Stimulated activated CD4-positive, alpha-beta T cell treated with anti-CD3 and anti-CD28 coated beads, Interleukin-15, amount 100 ng/mL, for 1 hour (primary cell): ENCODE measurements at regions not wholly inside any gene's neighbourhood (a gene's known extent, or its start where the extent isn't known, plus 50 kb on each side); places are given as distances from the start of the nearest gene placed in this dataset.

ENCODE experiments used
- DNase-seq, 2 donors: peaks; one replicate each; pipeline ENCODE4 v3.0.0-alpha.2; 2020; ENCODE audit warnings: low read depth in 1 of 2, low spot score in 1 of 2

GRCh38 chr5:167513381-167513780 lies 778.1 kb upstream of the WWC1 start:
- no peak for DNase-seq

GRCh38 chr5:167514461-167514860 lies 777.0 kb upstream of the WWC1 start:
- DNase-seq = no peak

DNA sequence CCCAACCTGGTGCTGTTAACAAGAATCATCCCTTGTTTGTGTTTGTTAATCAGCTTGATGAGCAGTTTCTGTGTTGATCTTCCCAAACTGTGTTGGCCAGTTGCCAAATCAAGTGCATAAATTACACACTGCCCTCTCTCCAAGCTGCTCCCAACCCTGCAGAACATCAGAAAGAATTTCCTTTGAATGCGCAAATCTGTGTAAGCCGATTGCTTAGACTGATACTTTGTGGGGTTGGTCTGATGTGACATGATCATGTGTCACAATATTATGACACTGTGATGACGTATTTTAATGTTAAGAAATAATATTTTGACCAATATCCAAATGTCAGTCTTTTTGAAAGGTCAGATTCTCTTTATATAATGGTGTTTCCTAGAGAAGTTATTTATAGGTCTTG lies 766.4 kb upstream of the WWC1 start:
- DNase-seq = no peak

GRCh38 chr5:167528651-167529050 lies 762.8 kb upstream of the WWC1 start:
- no peak for DNase-seq

DNA sequence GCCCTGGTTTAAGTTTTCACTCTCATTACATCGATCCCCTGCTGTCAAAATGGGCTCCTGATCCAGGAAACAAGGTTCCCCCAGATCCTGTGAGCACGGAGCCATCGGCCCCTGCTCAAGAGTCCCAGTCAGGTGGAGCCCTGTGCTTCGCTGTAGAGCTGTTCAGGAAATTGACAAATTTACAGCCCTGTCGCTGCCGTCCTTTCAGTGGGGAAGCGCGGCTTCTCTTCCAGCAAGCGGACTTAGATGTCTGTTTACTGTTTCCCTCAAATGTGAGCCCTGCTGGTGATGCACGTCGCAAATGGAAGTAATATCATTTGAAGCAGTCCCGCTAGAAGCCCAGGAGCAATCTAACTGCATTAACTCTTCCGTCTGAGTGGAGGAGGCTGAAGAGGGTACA lies 760.9 kb upstream of the WWC1 start:
- DNase-seq = no peak

DNA sequence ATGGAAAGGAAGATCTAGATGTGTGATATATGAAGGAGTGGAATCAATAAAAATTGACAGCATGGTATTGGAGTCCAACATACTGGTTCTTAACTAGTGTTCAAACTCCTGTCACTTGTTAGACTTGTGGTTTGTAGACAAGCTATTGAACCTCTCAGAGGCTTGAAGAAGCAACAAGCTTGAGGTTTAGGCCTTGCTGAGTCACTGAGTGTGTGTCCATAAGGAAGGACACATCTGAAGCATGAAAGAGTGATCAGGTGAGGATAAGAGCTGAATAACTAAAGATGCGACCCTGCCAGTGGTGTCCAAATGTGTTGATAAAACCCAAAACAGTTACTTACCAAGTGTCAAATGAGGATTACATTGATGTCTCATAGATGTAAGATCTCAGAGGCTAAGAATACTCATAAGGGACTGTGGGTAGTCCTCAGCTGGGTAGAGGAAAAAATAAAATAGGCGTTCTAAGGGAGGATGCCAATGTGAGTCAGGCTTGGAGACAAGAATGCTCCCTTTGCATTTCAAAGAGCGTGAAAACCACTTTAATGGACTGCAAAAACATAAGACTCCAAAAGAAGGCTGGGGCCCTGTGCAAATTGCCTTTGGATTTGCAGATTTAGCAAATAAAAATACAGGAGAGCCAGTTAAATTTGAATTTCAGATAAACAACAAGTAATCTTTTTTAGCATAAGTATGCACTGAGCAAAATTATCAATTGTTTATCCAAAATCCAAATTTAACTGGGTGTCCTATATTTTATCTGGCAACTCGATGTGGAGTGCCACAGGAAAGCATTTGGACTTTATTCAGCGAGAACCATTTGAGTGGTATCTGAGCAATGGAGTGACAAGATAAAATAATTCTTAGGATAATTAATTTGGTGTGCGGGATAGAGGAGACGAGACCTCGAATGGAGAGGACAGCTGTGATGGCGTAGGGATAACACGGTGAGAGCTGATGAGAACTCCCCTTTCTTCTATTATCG lies 757.3 kb upstream of the WWC1 start:
- no peak for DNase-seq

DNA sequence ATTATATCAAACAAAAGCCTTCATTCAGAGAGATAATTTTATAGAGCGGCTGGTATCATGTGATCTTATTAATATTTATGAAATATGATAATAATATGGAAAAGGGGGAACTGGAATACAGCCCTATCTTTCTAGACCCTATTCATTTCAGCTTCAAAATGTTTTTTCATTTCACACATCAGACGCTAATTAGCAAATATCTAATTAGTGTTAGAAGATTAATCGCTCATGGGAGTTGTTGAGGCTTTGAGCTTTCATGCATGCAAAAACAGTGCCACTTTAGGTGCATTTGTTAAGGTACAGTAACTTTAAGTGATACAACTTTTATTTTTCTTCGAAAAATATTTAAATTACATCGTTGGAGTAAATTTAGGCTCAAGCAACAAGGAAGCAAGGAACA lies 751.7 kb upstream of the WWC1 start:
- no peak for DNase-seq

GRCh38 chr5:167546270-167546669 lies 745.2 kb upstream of the WWC1 start:
- no peak for DNase-seq

DNA sequence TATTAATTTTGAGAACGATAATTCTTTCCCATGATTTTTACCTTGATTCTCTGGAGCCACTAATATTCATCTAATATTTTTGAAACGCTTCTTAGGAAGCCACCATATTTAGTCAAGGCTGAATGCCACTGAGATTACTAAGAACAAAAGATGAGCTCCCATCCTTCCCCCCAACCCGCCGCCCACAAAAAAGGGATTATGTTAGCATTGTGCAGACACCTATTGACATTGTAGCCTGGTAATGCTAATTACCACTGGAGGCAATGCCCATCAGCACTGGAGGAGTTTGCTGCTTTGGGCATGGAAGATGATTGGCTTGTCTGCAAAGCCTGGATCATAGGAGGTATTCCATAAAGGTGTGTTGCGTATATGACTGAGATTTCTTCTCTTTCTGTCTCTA lies 739.1 kb upstream of the WWC1 start:
- DNase-seq = no peak

DNA sequence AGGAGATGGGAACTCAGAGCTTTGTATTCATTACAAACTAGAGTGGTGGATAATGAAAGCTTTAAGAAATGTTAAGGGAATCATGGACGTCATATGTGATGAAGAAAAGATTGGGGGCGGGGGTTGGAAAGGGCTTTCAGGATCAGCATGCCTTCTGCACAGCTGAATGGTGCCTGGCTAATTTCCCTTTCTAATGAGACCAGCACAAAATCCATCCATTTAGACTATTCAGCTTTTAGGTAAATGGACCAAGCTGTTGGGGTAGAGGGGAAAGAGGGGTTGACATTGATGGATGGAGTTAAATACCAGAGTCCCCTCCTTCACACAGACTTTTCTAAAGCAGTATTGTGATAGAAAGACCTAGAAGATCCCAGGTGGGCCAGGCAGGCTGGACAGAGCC lies 737.9 kb upstream of the WWC1 start:
- DNase-seq = no peak

DNA sequence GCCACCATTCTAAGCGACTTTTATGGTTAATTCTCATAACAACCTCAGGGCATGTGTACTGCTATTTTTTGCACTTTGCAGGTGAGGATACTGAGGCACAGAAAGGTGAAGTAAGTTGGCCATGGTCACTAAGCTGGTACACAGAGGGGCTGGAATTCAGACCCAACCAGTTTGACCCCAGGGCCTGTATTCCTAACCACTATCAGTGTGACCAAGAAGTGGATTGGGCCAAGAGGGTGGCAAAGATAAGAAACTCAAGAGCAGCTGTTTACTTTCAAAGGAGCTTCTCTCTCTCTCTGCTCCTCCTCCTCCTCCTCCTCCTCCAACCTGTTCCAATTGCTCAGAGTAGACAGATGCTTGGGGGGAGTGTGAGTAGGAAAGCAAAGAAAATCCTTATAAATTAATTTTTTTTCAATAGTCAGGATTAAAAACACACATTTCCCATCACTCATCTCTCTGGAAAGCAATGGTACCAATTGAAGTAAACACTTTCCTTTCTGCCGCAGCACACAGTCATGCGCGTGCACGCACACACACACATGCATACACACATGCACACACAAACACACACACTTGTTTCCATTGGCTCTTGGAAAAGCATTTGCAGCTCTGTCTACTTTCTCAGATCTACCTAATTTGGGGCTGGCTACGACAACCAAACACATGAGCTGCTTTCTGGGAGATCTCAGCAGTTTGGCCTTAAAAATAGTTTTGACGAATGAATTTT lies 736.7 kb upstream of the WWC1 start:
- DNase-seq = no peak

DNA sequence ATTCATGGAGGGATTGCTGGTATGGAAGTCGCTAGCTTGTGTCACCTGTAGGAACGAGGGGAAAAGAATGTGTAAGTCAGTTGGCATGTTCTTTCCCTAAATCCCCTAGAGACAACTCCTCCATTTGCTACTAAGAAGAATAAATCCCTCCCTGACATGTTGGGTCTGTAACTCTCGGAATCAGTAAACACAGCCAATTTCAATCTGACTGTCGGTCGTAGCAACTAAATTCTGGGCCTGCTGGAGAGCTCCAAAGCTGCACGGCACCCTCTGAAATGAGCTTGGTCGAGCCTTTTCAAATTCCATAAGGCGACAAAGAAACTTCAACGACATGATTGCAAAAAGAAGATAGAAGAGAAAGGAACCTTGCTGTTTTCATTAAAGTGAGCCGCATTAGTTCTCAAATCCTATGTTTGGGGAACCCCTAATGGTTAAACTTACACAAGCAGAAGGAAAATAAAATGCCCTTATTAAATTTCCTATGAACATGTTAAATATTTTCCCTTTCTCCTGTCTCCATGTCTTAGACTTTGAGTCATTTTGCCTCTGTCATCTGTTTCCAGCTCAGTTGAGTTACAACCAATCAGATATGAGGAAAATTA lies 735.8 kb upstream of the WWC1 start:
- no peak for DNase-seq

GRCh38 chr5:167557359-167557758 lies 734.1 kb upstream of the WWC1 start:
- no peak for DNase-seq

DNA sequence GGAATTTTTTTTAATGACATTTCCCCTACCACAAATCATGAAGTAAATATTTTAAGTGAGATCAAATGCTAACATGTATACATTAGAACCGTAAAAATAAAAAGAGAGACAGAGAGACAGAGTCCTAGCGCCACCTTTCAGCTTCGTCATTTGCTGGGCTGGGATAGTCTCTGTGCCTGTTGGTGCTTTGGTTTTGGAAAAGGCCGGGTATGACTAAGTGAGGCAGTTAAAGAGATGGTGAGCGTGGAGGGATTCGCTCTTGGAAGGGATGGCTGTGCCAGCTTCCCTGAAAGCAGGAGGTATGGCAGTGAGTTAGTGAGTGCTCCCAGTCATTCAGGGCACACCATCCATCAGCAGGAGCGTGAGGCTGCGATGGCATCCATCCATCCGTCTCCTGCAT lies 729.6 kb upstream of the WWC1 start:
- no peak for DNase-seq

GRCh38 chr5:167564275-167564674 lies 727.2 kb upstream of the WWC1 start:
- DNase-seq = no peak

DNA sequence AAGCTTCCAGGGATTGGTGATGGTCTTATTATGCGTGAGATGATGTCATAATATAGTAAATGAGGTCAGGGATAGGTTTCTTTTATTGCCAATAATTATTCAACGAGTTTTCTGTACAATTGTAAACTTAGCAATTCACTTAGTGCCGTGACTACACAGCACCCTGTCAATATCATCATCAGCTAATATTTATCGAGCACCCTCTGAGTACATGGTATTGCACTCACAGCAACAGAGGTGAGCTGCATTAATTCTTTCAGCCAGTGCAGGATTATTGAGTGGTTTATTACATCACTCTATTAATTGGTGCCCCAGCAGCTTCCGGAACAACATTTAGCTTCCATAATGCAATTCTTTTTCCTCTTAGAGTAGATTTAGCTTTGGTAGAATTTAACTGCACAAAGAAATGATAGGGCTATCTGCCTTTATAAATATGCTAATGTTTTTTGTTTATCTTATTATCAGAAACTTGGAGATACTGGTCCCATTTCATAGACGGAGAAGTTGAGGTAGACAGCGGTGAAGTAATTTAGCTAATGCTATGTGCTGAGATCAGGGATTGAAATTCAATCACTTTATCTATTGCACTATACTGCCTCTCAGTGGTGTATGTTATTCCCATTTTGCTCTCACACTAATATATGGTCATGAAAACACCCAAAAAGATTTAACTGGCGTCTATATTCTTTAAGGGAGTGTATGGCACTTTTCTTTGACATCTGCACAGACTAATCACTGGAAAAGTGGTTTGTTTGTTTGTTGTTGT lies 726.1 kb upstream of the WWC1 start:
- DNase-seq = no peak

- no peak for DNase-seq
Observed at GRCh38 chr5:167570431-167570830, 721.0 kb upstream of the WWC1 start.

GRCh38 chr5:167571824-167572223 lies 719.6 kb upstream of the WWC1 start:
- DNase-seq = no peak

DNA sequence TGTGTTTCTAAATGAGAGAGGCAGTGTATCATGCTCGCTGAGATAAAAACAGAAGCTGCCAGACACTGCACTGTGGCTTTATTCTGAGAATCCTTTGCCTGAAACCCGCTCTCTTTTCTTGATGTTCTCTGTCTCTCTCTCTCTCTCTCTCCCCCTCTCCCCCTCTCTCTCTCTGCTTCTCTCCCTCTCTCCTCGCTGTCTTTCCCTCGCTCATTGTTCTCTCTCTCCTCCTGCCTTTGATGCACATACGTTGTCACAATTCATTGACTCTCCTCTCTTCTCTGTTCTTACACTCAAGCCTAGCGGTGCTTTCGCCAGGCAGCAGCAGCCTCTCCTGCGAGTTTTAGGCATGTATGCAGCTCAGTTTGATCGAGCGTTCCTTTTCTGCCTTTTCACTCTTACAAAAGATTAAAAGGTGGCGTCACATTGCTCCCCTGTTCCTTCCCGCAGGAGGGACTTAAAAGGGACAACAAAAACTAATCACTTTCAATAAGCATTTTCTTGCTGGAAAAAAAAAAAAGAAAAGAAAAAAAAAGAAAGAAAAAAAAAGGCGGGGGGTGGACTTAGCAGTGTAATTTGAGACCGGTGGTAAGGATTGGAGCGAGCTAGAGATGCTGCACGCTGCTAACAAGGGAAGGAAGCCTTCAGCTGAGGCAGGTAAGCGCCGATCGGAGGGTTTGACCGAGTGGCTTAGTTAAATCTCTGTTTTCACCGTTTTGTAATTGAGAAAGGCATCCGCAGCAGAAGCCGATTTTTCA lies 717.9 kb upstream of the WWC1 start:
- no peak for DNase-seq

GRCh38 chr5:167574464-167574863 lies 717.0 kb upstream of the WWC1 start:
- no peak for DNase-seq

GRCh38 chr5:167575330-167575729 lies 716.1 kb upstream of the WWC1 start:
- no peak for DNase-seq
